ENCODE measurements at regions not wholly inside any gene's neighbourhood (a gene's known extent, or its start where the extent isn't known, plus 50 kb on each side); places are given as distances from the start of the nearest gene placed in this dataset.
"Not testable (repeated sequence)": the region's sequence is repeated elsewhere in the genome, so short reads cannot be mapped to it uniquely, and the experiment has no call there.

DNA sequence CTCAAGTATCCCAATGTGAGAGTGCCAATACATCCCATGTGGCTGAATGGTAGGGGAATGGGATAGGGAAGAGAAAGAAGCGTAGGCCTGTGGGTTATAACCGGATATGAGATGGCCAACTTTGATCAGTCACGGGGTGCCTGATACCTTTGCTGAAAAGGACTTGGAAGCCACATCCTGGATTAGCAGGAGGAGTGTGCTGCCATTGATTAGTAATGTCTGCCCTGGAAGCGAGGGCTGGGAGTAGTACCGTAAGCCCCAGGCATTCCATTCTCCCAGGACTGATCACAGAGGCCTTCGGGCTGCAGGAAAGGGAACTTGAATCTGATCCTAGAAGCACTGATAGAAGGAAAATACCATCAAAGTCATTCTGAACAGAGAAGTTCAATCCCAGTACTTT, 218.5 kb downstream of the TFCP2L1 start:
- no peaks in the 10 kb centered on the region for H3K9me3 ChIP-seq (ENCODE audit: control insufficient read depth in 2 of 3, low read length in 3 of 3)
- intact Hi-C loops (cut with micrococcal nuclease): no loop called here
- Mint-ChIP-seq H3K36me3 (no peaks in the 10 kb centered on the region), H3K4me1 (peaks cover 0 to 1% (median 0%) of the 10 kb centered on the region in 7 donors), H3K9me3 (no peaks in the 10 kb centered on the region), H3K27me3 (peaks cover 0 to 36% (median 15%) of the 10 kb centered on the region in 5 donors), H3K27ac (no peak overlapping the region), H3K4me3 (no peak overlapping the region)
- ATAC-seq (no peak), DNase-seq (no peak)
- ChIA-PET POLR2A (no interaction called here), CTCF (no interaction called here)
- no peaks in the 10 kb centered on the region for H3K36me3 ChIP-seq (ENCODE audit: control insufficient read depth in 2 of 3, insufficient read depth in 3 of 3, low read length in 3 of 3)
- H3K27me3 ChIP-seq (ENCODE audit: control insufficient read depth in 2 of 2, insufficient read depth in 2 of 2, low read length in 2 of 2): no peaks in the 10 kb centered on the region
- no peak overlapping the region for H3K27ac ChIP-seq (ENCODE audit: low read depth, low read length)
- H3K4me3 ChIP-seq (ENCODE audit: low read length): no peak overlapping the region
- no peaks in the 10 kb centered on the region for H3K4me1 ChIP-seq (ENCODE audit: control insufficient read depth in 2 of 2, insufficient read depth in 2 of 2, low read length in 2 of 2)

DNA sequence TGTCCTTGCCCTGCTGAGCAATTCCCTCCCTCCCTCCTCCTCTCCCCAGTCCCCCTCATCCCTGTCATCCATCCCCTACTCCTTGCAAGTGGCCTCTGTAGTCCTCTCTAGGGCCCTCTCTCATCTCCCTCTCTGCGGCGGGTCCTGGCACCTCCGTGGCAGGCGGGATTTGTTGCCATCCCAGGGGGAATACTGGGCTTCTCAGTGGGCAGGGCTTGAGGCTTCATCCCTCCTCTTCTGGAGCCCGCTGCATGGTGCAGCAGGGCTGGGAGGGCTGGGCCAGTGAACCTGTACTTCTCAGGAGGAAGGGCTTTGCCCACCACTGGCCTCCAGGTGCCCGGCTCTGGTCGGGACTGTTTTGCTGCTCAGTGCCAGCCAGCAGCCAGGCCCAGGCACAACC, 216.2 kb downstream of the TFCP2L1 start:
- ChIA-PET POLR2A (no interaction called here), CTCF (no interaction called here)
- Histone ChIP-seq H3K4me3 (ENCODE audit: low read length) (no peak overlapping the region), H3K4me1 (ENCODE audit: control insufficient read depth in 2 of 2, insufficient read depth in 2 of 2, low read length in 2 of 2) (no peaks in the 10 kb centered on the region), H3K9me3 (ENCODE audit: control insufficient read depth in 2 of 3, low read length in 3 of 3) (no peaks in the 10 kb centered on the region), H3K27ac (ENCODE audit: low read depth, low read length) (no peak overlapping the region), H3K27me3 (ENCODE audit: control insufficient read depth in 2 of 2, insufficient read depth in 2 of 2, low read length in 2 of 2) (no peaks in the 10 kb centered on the region), H3K36me3 (ENCODE audit: control insufficient read depth in 2 of 3, insufficient read depth in 3 of 3, low read length in 3 of 3) (no peaks in the 10 kb centered on the region)
- DNase-seq (no peak), ATAC-seq (no peak)
- Mint-ChIP-seq H3K36me3 (no peaks in the 10 kb centered on the region), H3K4me3 (no peak overlapping the region), H3K27ac (no peak overlapping the region), H3K4me1 (no peaks in the 10 kb centered on the region), H3K27me3 (peaks cover 0 to 23% (median 12%) of the 10 kb centered on the region in 5 donors), H3K9me3 (no peaks in the 10 kb centered on the region)
- intact Hi-C loops (cut with micrococcal nuclease): no loop called here

DNA sequence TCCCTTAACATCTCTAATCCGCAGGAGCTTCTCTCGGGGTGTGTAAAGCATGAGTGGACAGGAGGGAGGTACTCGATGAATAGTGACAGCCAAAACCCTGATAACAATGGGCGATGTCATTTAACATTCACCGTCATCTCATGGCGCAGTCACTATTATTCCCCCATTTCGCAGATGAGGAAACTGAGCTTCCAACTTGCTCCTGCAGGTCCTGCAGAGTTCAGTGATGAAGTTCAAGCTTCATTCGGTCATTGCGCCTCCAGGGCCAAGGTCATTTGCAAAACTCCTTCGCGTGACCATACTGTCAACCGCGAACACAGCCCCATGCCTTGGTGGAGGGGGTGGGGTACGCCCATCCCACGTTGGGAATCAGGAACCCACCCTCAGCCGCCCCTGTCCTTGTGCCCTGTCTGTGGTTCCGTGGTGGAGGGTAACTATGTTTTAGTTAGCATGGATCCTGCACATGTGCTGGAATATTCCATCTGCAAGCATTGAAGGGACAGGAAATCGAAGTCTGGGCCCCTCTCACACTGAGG, 215.5 kb downstream of the TFCP2L1 start:
- Mint-ChIP-seq H3K36me3 (no peaks in the 10 kb centered on the region), H3K4me3 (no peak overlapping the region), H3K4me1 (no peaks in the 10 kb centered on the region), H3K9me3 (no peaks in the 10 kb centered on the region), H3K27ac (no peak overlapping the region), H3K27me3 (peaks cover 4 to 22% (median 15%) of the 10 kb centered on the region in 5 donors)
- H3K27me3 ChIP-seq (ENCODE audit: control insufficient read depth in 2 of 2, insufficient read depth in 2 of 2, low read length in 2 of 2): peaks cover 0 to under 1% of the 10 kb centered on the region in 2 donors
- ChIA-PET CTCF (no interaction called here), POLR2A (no interaction called here)
- no peaks in the 10 kb centered on the region for H3K36me3 ChIP-seq (ENCODE audit: control insufficient read depth in 2 of 3, insufficient read depth in 3 of 3, low read length in 3 of 3)
- H3K4me3 ChIP-seq (ENCODE audit: low read length): no peak overlapping the region
- no peaks in the 10 kb centered on the region for H3K9me3 ChIP-seq (ENCODE audit: control insufficient read depth in 2 of 3, low read length in 3 of 3)
- no peaks in the 10 kb centered on the region for H3K4me1 ChIP-seq (ENCODE audit: control insufficient read depth in 2 of 2, insufficient read depth in 2 of 2, low read length in 2 of 2)
- no peak overlapping the region for H3K27ac ChIP-seq (ENCODE audit: low read depth, low read length)
- no peak for DNase-seq
- intact Hi-C loops (cut with micrococcal nuclease): no loop called here
- ATAC-seq: no peak

- H3K27me3 Mint-ChIP-seq: peaks cover 7 to 21% (median 11%) of the 10 kb centered on the region in 5 donors
- H3K27ac Mint-ChIP-seq; H3K27me3 ChIP-seq (ENCODE audit: control insufficient read depth in 2 of 2, insufficient read depth in 2 of 2, low read length in 2 of 2); H3K9me3 ChIP-seq (ENCODE audit: control insufficient read depth in 2 of 3, low read length in 3 of 3); ATAC-seq; H3K9me3 Mint-ChIP-seq; POLR2A ChIA-PET; intact Hi-C loops (cut with micrococcal nuclease); H3K4me3 Mint-ChIP-seq; H3K36me3 ChIP-seq (ENCODE audit: control insufficient read depth in 2 of 3, insufficient read depth in 3 of 3, low read length in 3 of 3); H3K4me3 ChIP-seq (ENCODE audit: low read length); H3K36me3 Mint-ChIP-seq; DNase-seq; H3K4me1 ChIP-seq (ENCODE audit: control insufficient read depth in 2 of 2, insufficient read depth in 2 of 2, low read length in 2 of 2); H3K4me1 Mint-ChIP-seq; H3K27ac ChIP-seq (ENCODE audit: low read depth, low read length): not testable (repeated sequence)
- CTCF ChIA-PET: interaction anchor here (0.7 kb wide), 1 partner anchor 724 kb away, joined by 3 read pairs; no protein-coding TSS in a partner anchor
Measured at GRCh38 chr2:121070061-121070460, 214.9 kb downstream of the TFCP2L1 start.

- ChIA-PET CTCF (no interaction called here), POLR2A (no interaction called here)
- H3K27me3 Mint-ChIP-seq: peaks cover 10 to 25% (median 14%) of the 10 kb centered on the region in 5 donors
- Histone ChIP-seq H3K36me3 (ENCODE audit: control insufficient read depth in 2 of 3, insufficient read depth in 3 of 3, low read length in 3 of 3) (no peaks in the 10 kb centered on the region), H3K27ac (ENCODE audit: low read depth, low read length) (no peak overlapping the region), H3K27me3 (ENCODE audit: control insufficient read depth in 2 of 2, insufficient read depth in 2 of 2, low read length in 2 of 2) (peaks cover 0 to 4% of the 10 kb centered on the region in 2 donors), H3K4me1 (ENCODE audit: control insufficient read depth in 2 of 2, insufficient read depth in 2 of 2, low read length in 2 of 2) (no peaks in the 10 kb centered on the region), H3K4me3 (ENCODE audit: low read length) (no peak overlapping the region), H3K9me3 (ENCODE audit: control insufficient read depth in 2 of 3, low read length in 3 of 3) (no peaks in the 10 kb centered on the region)
- intact Hi-C loops (cut with micrococcal nuclease): loop anchor here in 1 of 2 donors (1.0 kb wide), 1 partner anchor 376 kb away; no protein-coding TSS in a partner anchor
- no peaks in the 10 kb centered on the region for H3K9me3 Mint-ChIP-seq
- H3K36me3 Mint-ChIP-seq: no peaks in the 10 kb centered on the region
- H3K27ac Mint-ChIP-seq: no peak overlapping the region
- no peak overlapping the region for H3K4me3 Mint-ChIP-seq
- ATAC-seq: peak; percentile 30
- H3K4me1 Mint-ChIP-seq: peaks cover 0 to 3% (median 0%) of the 10 kb centered on the region in 7 donors
- peak in 1 of 9 donors; percentile 57 for DNase-seq
Measured at GRCh38 chr2:121071034-121071504, 213.9 kb downstream of the TFCP2L1 start.

DNA sequence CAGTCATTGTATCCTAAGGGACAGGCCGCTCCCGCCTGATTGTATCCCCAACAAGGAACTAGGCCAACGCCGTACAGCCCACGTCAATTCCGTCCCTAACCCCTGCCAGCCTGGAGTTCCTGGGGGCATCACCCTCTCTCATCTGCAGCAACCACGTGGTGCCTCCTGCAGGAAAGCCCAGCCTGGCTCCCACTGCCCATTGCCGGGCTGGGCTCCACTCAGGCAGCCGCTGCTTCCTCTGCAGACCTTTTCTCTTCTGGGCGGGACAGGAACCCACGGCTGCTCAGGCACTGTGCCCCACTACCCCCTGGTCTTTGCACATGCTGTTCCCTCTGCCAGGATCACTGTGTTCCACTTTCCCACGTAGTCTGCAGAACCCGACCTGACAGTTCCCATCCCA, 212.2 kb downstream of the TFCP2L1 start:
- Mint-ChIP-seq H3K27ac (no peak overlapping the region), H3K4me1 (peaks cover 0 to 3% (median 0%) of the 10 kb centered on the region in 7 donors), H3K4me3 (no peak overlapping the region), H3K9me3 (no peaks in the 10 kb centered on the region), H3K27me3 (peaks cover 15 to 29% (median 27%) of the 10 kb centered on the region in 5 donors), H3K36me3 (no peaks in the 10 kb centered on the region)
- H3K36me3 ChIP-seq (ENCODE audit: control insufficient read depth in 2 of 3, insufficient read depth in 3 of 3, low read length in 3 of 3): no peaks in the 10 kb centered on the region
- no peak overlapping the region for H3K27ac ChIP-seq (ENCODE audit: low read depth, low read length)
- H3K4me3 ChIP-seq (ENCODE audit: low read length): no peak overlapping the region
- DNase-seq (no peak), ATAC-seq (no peak)
- intact Hi-C loops (cut with micrococcal nuclease): no loop called here
- CTCF ChIA-PET: no interaction called here
- POLR2A ChIA-PET: no interaction called here
- H3K9me3 ChIP-seq (ENCODE audit: control insufficient read depth in 2 of 3, low read length in 3 of 3): no peaks in the 10 kb centered on the region
- no peaks in the 10 kb centered on the region for H3K4me1 ChIP-seq (ENCODE audit: control insufficient read depth in 2 of 2, insufficient read depth in 2 of 2, low read length in 2 of 2)
- peaks cover 0 to 4% of the 10 kb centered on the region in 2 donors for H3K27me3 ChIP-seq (ENCODE audit: control insufficient read depth in 2 of 2, insufficient read depth in 2 of 2, low read length in 2 of 2)

Measured in naive thymus-derived CD4-positive, alpha-beta T cell (primary cell).